ENCODE measurements at regions not wholly inside any gene's neighbourhood (a gene's known extent, or its start where the extent isn't known, plus 50 kb on each side); places are given as distances from the start of the nearest gene placed in this dataset.
"Not testable (repeated sequence)": the region's sequence is repeated elsewhere in the genome, so short reads cannot be mapped to it uniquely, and the experiment has no call there.

GRCh38 chr6:130632897-130633296, 194.3 kb upstream of the SMLR1 start:
- ChIA-PET POLR2A (no interaction called here), CTCF (no interaction called here)
- no peak overlapping the region for H3K4me3 ChIP-seq (ENCODE audit: low read depth, low read length)
- no peaks in the 10 kb centered on the region for H3K36me3 ChIP-seq (ENCODE audit: control insufficient read depth, insufficient read depth, low read length)
- no peak for DNase-seq (ENCODE audit: low read depth)
- H3K27me3 ChIP-seq (ENCODE audit: control insufficient read depth, insufficient read depth, low read length), result no peaks in the 10 kb centered on the region
- TF ChIP-seq CTCF (IDR thresholded peaks at IDR 0.05; ENCODE audit: insufficient read depth, low read depth, low read length), result no peak

DNA sequence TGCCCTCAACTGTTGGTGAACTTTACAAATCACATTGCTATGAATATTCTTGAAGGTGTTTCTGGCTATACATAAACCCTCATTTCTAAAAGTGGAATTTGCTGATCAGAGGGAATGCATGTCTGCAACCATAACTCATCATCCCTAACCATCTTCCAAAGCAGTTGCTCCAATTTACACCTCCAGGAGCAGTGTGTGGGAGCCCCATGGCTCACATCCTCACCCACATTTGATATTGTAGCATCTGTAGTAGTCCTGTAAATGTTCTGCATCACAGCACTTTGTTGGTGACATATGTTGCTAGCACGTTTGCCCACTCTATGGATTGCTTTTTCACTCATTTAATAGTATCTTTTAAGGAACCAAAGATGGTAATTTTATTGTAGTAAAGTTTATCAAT, 183.8 kb upstream of the SMLR1 start:
- CTCF ChIA-PET, result no interaction called here
- Histone ChIP-seq H3K27me3 (ENCODE audit: control insufficient read depth, insufficient read depth, low read length) (no peaks in the 10 kb centered on the region), H3K36me3 (ENCODE audit: control insufficient read depth, insufficient read depth, low read length) (no peaks in the 10 kb centered on the region), H3K4me3 (ENCODE audit: low read depth, low read length) (no peak overlapping the region)
- no peak for DNase-seq (ENCODE audit: low read depth)
- POLR2A ChIA-PET, result no interaction called here
- TF ChIP-seq CTCF (IDR thresholded peaks at IDR 0.05; ENCODE audit: insufficient read depth, low read depth, low read length), result no peak

GRCh38 chr6:130644175-130644574, 183.0 kb upstream of the SMLR1 start:
- DNase-seq (ENCODE audit: low read depth), result no peak
- H3K4me3 ChIP-seq (ENCODE audit: low read depth, low read length), result no peak overlapping the region
- POLR2A ChIA-PET, result no interaction called here
- no peak for TF ChIP-seq CTCF (IDR thresholded peaks at IDR 0.05; ENCODE audit: insufficient read depth, low read depth, low read length)
- CTCF ChIA-PET, result no interaction called here
- no peaks in the 10 kb centered on the region for H3K27me3 ChIP-seq (ENCODE audit: control insufficient read depth, insufficient read depth, low read length)
- no peaks in the 10 kb centered on the region for H3K36me3 ChIP-seq (ENCODE audit: control insufficient read depth, insufficient read depth, low read length)

- H3K36me3 ChIP-seq (ENCODE audit: control insufficient read depth, insufficient read depth, low read length); CTCF ChIA-PET; H3K27me3 ChIP-seq (ENCODE audit: control insufficient read depth, insufficient read depth, low read length); POLR2A ChIA-PET; DNase-seq (ENCODE audit: low read depth); H3K4me3 ChIP-seq (ENCODE audit: low read depth, low read length): not testable (repeated sequence)
These were observed 182.4 kb upstream of the SMLR1 start for GRCh38 chr6:130644769-130645168.

GRCh38 chr6:130647246-130647645, 180.0 kb upstream of the SMLR1 start:
- Histone ChIP-seq H3K27me3 (ENCODE audit: control insufficient read depth, insufficient read depth, low read length) (no peaks in the 10 kb centered on the region), H3K36me3 (ENCODE audit: control insufficient read depth, insufficient read depth, low read length) (no peaks in the 10 kb centered on the region), H3K4me3 (ENCODE audit: low read depth, low read length) (no peak overlapping the region)
- POLR2A ChIA-PET, result no interaction called here
- CTCF ChIA-PET, result interaction anchor here (0.7 to 1.4 kb wide), 2 partner anchors 11 to 282 kb away, joined by 3 read pairs; partner anchors contain the start of gene TMEM200A
- TF ChIP-seq CTCF (IDR thresholded peaks at IDR 0.05; ENCODE audit: insufficient read depth, low read depth, low read length), result no peak
- DNase-seq (ENCODE audit: low read depth), result no peak

DNA sequence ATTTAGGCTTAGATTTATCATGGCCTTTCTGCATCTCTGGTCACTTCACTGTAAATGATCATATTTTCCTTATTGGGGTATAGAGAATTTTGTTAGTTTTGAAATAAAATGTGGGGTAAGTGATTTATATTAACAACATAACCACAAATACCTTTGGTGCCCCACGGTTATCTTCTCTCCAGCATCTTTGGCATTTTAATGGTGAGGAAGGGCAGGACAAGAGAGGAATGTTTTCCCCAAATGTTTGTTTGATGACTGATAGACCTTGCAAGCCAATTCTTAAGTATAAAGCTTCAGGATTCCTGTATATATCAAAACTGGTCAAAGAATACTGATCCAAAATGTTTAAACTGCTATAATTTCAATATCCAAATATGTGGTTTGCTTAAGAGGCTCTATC, 171.6 kb upstream of the SMLR1 start:
- H3K36me3 ChIP-seq (ENCODE audit: control insufficient read depth, insufficient read depth, low read length), result no peaks in the 10 kb centered on the region
- no peak for DNase-seq (ENCODE audit: low read depth)
- TF ChIP-seq CTCF (IDR thresholded peaks at IDR 0.05; ENCODE audit: insufficient read depth, low read depth, low read length), result no peak
- ChIA-PET CTCF (no interaction called here), POLR2A (no interaction called here)
- no peak overlapping the region for H3K4me3 ChIP-seq (ENCODE audit: low read depth, low read length)
- no peaks in the 10 kb centered on the region for H3K27me3 ChIP-seq (ENCODE audit: control insufficient read depth, insufficient read depth, low read length)

All from BJ (cell line).